Neural progenitor cell (in vitro differentiated cells): ENCODE measurements at regions not wholly inside any gene's neighbourhood (a gene's known extent, or its start where the extent isn't known, plus 50 kb on each side); places are given as distances from the start of the nearest gene placed in this dataset.
"Not testable (repeated sequence)": the region's sequence is repeated elsewhere in the genome, so short reads cannot be mapped to it uniquely, and the experiment has no call there.

ENCODE experiments used
- EZH2 ChIP-seq: fragments of 200-600 bp; sonication (generic); IDR thresholded peaks from 2 replicates; pipeline ENCODE4 v1.6.1; 2017; ENCODE audit warnings: antibody characterized with exemption, mild to moderate bottlenecking, moderate library complexity
- TF ChIP-seq, protein P1 (sequence below): fragments of 200-600 bp; sonication (generic); IDR thresholded peaks from 2 replicates; pipeline ENCODE4 v1.5.1; 2017; ENCODE audit warnings: antibody characterized with exemption, mild to moderate bottlenecking

GRCh38 chr6:170001782-170002181 is 250.4 kb downstream of the ERMARD start:
- TF ChIP-seq, protein P1, sequence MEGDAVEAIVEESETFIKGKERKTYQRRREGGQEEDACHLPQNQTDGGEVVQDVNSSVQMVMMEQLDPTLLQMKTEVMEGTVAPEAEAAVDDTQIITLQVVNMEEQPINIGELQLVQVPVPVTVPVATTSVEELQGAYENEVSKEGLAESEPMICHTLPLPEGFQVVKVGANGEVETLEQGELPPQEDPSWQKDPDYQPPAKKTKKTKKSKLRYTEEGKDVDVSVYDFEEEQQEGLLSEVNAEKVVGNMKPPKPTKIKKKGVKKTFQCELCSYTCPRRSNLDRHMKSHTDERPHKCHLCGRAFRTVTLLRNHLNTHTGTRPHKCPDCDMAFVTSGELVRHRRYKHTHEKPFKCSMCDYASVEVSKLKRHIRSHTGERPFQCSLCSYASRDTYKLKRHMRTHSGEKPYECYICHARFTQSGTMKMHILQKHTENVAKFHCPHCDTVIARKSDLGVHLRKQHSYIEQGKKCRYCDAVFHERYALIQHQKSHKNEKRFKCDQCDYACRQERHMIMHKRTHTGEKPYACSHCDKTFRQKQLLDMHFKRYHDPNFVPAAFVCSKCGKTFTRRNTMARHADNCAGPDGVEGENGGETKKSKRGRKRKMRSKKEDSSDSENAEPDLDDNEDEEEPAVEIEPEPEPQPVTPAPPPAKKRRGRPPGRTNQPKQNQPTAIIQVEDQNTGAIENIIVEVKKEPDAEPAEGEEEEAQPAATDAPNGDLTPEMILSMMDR, result not testable (repeated sequence)
- TF ChIP-seq EZH2, result not testable (repeated sequence)
